K562 (cell line): ENCODE measurements at regions not wholly inside any gene's neighbourhood (a gene's known extent, or its start where the extent isn't known, plus 50 kb on each side); places are given as distances from the start of the nearest gene placed in this dataset.

Source experiments
- EZH2 ChIP-seq: IDR thresholded peaks from 2 replicates; pipeline ENCODE4 v1.6.1; 2012; ENCODE audit warnings: low read depth, mild to moderate bottlenecking, inconsistent platforms, low read length, borderline replicate concordance
- JUND ChIP-seq, 2 experiments: IDR thresholded peaks; 2 replicates in 1 of 2; 3 replicates in 1 of 2; pipeline ENCODE4 v1.6.1; 2011; ENCODE audit warnings: borderline replicate concordance in 2 of 2, low read depth in 2 of 2, low read length in 2 of 2, improper control_type of control experiment in 1 of 2, missing biosample characterization in 1 of 2, missing genetic modification characterization in 1 of 2, missing genetic modification reagents in 1 of 2
- NRF1 ChIP-seq, 2 experiments: fragments of 450-650 bp; IDR thresholded peaks in 1 of 2; conservative IDR thresholded peaks in 1 of 2; 2 replicates each; pipeline ENCODE4 v1.6.1; 2014; ENCODE audit warnings: mild to moderate bottlenecking in 2 of 2
- REST ChIP-seq, 2 experiments: fragments of 450-650 bp; formaldehyde crosslinking in 1 of 2; IDR thresholded peaks; 2 replicates each; pipeline versions ENCODE4 v1.4.0 to v1.6.1; 2014 to 2020; ENCODE audit warnings: mild to moderate bottlenecking in 2 of 2, borderline replicate concordance in 1 of 2, low read depth in 1 of 2

DNA sequence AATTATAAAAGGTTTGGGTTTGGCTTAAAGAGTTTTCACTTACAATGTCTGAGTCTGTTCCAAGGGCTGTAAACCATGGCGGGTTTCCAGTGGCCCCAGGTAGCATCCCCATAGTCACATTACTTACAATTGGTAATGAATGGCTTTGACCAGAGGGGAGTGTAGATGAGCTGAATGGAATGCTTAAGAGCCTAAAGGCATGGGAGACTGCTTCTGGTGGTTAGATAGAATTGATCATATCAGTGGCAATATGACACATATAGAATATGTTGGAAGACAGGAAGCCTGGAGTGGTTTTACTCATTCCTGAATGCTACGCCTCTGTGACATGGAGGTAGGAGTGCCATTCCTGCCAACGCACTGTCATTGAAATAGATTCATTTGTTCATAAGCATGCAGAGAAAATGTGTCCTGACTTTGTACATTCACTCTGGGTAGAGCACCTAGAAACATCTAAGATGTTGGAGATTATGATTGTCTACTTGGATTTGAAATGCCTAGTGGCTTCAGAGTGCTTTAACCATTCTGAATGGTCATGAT, 183.3 kb downstream of the BLID start:
- no peak for TF ChIP-seq JUND (IDR thresholded peaks at IDR 0.05; ENCODE audit: borderline replicate concordance, low read depth, low read length)
- no peak for TF ChIP-seq JUND (tag; IDR thresholded peaks at IDR 0.05; ENCODE audit: borderline replicate concordance, low read depth, low read length)
- TF ChIP-seq REST (IDR thresholded peaks at IDR 0.05; ENCODE audit: borderline replicate concordance), result no peak
- TF ChIP-seq REST (CRISPR knock-in tag; IDR thresholded peaks at IDR 0.05; ENCODE audit: low read depth), result no peak
- no peak for TF ChIP-seq EZH2
- TF ChIP-seq NRF1 (conservative IDR thresholded peaks at IDR 0.05 in 1 of 2, IDR thresholded peaks at IDR 0.05 in 1 of 2), result no peak
